Naive B cell (primary cell): ENCODE measurements at regions not wholly inside any gene's neighbourhood (a gene's known extent, or its start where the extent isn't known, plus 50 kb on each side); places are given as distances from the start of the nearest gene placed in this dataset.
"Not testable (repeated sequence)": the region's sequence is repeated elsewhere in the genome, so short reads cannot be mapped to it uniquely, and the experiment has no call there.

Experiments used
- ATAC-seq, 2 donors: fragments of 150-1000 bp; cut with Tn5 transposase; 2 replicates each; pipeline ENCODE4 v1.10.0; 2021; ENCODE audit warnings: low read depth in 2 of 2, mild to moderate bottlenecking in 2 of 2, moderate library complexity in 2 of 2
- DNase-seq: peaks from one replicate; pipeline ENCODE4 v3.0.0; 2022
- H3K27ac Mint-ChIP-seq, 6 donors: one replicate each; pipeline ENCODE4 v1.8.0; 2020 to 2022; ENCODE audit warnings: mild to moderate bottlenecking in 6 of 6, mixed read lengths in 6 of 6, moderate library complexity in 5 of 6, inconsistent platforms in 2 of 6
- H3K27me3 Mint-ChIP-seq, 3 donors: one replicate each; pipeline ENCODE4 v1.8.0; 2021 to 2022; ENCODE audit warnings: mixed read lengths in 3 of 3, mild to moderate bottlenecking in 1 of 3
- H3K36me3 Mint-ChIP-seq, 2 donors: one replicate each; pipeline ENCODE4 v1.8.0; 2020 to 2022; ENCODE audit warnings: mixed read lengths in 2 of 2, inconsistent platforms in 1 of 2, mild to moderate bottlenecking in 1 of 2
- H3K4me1 Mint-ChIP-seq, 3 donors: one replicate each; pipeline ENCODE4 v1.8.0; 2020 to 2022; ENCODE audit warnings: mixed read lengths in 3 of 3, inconsistent platforms in 1 of 3, mild to moderate bottlenecking in 1 of 3, moderate library complexity in 1 of 3
- H3K4me3 Mint-ChIP-seq, 8 donors: one replicate each; pipeline ENCODE4 v1.8.0; 2020 to 2022; ENCODE audit warnings: mild to moderate bottlenecking in 8 of 8, mixed read lengths in 8 of 8, moderate library complexity in 8 of 8, inconsistent platforms in 2 of 8
- H3K9me3 Mint-ChIP-seq, 7 donors: one replicate each; pipeline ENCODE4 v1.8.0; 2020 to 2022; ENCODE audit warnings: mixed read lengths in 7 of 7, mild to moderate bottlenecking in 5 of 7, inconsistent platforms in 2 of 7, moderate library complexity in 1 of 7

DNA sequence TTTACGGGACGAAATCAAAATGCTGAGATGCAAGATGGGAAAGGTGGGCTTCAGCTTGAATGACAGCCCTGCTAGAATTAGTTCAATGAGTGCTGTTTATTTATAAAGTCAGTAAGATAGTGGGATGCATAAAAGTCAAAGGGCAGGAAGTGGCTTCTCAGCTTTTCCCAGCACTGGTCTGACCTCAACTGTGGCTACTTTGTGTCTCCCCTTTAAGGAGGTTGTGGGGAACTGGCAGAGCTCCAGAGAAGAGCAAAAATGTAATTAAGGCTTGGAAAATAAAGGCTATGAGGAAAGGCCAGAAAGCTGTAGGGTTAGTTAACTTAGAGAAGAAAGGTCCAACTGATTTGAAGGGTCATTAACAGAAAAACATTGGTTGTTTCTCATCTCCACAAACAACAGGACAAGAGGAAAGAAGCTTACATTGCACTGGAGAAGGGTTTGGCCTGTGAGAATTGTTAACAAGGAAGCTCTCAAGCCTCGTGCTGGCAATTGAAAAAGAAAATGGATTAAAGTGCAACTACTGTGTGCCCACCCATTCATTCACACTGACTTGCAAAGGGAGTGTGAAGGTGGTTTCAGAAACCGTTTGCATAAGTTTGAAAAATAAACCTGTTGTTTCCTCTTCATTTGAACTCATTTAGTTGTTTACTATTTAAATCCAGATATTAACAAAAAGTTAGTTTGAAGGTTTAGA lies 68.8 kb upstream of the CD28 start:
- ATAC-seq, result no peak
- H3K4me3 Mint-ChIP-seq, result no peak overlapping the region
- peaks cover 4 to 9% of the 10 kb centered on the region in 2 donors for H3K36me3 Mint-ChIP-seq
- H3K27ac Mint-ChIP-seq, result no peak overlapping the region
- peaks cover 5 to 35% (median 22%) of the 10 kb centered on the region in 3 donors for H3K27me3 Mint-ChIP-seq
- peaks cover 0 to 2% (median 0%) of the 10 kb centered on the region in 7 donors for H3K9me3 Mint-ChIP-seq
- no peak for DNase-seq
- H3K4me1 Mint-ChIP-seq, result no peaks in the 10 kb centered on the region

- H3K27ac Mint-ChIP-seq, ATAC-seq, H3K4me1 Mint-ChIP-seq, H3K9me3 Mint-ChIP-seq, H3K36me3 Mint-ChIP-seq, H3K4me3 Mint-ChIP-seq, DNase-seq: not testable (repeated sequence)
- peaks cover 3 to 26% (median 21%) of the 10 kb centered on the region in 3 donors for H3K27me3 Mint-ChIP-seq
Measured at GRCh38 chr2:203641865-203642264, 64.6 kb upstream of the CD28 start.

DNA sequence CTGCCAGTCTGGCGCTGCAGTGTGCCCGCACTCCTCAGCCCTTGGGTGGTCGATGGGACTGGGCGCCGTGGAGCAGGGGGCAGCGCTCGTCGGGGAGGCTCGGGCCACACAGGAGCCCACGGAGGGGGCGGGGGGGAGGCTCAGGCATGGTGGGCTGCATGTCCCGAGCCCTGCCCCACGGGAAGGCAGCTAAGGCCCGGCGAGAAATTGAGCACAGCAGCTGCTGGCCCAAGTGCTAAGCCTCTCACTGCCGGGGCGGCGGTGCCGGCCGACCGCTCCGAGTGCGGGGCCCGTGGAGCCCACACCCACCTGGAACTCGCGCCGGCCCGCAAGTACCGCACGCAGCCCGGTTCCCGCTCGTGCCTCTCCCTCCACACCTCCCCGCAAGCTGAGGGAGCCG lies 63.6 kb upstream of the CD28 start:
- not testable (repeated sequence) for ATAC-seq, H3K9me3 Mint-ChIP-seq, H3K4me1 Mint-ChIP-seq

DNA sequence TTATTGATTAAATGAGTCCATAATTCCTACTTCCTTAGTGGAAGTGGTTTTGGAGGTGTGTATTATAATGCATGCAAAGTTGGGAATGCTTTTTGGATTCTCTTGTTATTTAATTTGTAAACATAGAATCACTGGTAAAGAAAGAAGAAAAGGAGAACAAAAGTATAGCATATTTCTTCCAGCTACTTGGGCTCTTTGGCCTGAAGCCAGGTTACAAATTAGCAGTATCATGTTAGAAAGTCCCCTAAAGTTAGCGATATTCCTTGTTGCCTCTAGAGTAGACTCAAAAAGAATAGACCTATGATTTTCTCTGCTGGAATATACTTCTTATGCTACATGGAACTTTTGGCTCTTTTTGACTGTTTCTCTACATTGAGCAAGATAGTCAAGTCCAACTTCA lies 60.6 kb upstream of the CD28 start:
- H3K27ac Mint-ChIP-seq, result no peak overlapping the region
- peaks cover 0 to 5% (median 0%) of the 10 kb centered on the region in 7 donors for H3K9me3 Mint-ChIP-seq
- H3K4me3 Mint-ChIP-seq, result no peak overlapping the region
- H3K27me3 Mint-ChIP-seq, result peaks cover 12 to 42% (median 29%) of the 10 kb centered on the region in 3 donors
- peaks cover 0 to 9% of the 10 kb centered on the region in 2 donors for H3K36me3 Mint-ChIP-seq
- ATAC-seq (no peak), DNase-seq (no peak)
- H3K4me1 Mint-ChIP-seq, result peaks cover 0 to 4% (median 0%) of the 10 kb centered on the region in 3 donors

More for the DNA sequence above, 63.6 kb upstream of the CD28 start:
- not testable (repeated sequence) for H3K27ac Mint-ChIP-seq, H3K4me3 Mint-ChIP-seq, DNase-seq, H3K36me3 Mint-ChIP-seq
- peaks cover 5 to 21% (median 19%) of the 10 kb centered on the region in 3 donors for H3K27me3 Mint-ChIP-seq

DNA sequence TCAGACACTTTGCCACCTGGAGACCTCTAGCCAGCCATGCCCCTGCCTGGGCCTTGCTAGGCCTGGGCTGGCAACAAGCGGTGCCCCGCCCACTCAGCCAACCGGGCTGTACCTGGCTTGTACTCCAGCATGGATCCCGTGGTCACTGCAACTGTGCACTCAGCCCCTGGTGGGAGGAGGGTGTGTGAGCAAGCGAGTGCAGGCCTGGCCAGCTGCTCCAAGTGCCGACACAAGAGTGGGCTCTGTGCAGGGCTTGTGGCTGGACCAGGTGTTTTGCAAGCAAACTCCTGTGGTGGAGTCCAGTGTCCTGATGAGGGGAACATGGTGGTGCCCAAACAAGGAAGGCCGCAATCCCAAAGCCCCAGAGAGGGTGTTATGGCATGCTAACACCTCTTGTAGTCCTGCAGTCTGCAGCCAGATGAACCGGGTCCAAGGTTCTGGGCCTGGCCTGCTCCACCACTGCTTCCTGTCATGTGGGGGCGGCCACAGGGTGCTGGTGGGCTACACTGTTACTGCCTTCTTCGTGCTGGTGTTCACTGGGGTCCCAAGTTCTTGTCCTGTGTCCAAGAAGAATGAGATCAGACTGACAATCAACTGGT lies 60.1 kb upstream of the CD28 start:
- peaks cover 0 to 5% (median 0%) of the 10 kb centered on the region in 7 donors for H3K9me3 Mint-ChIP-seq
- H3K4me1 Mint-ChIP-seq, result peaks cover 0 to 4% (median 0%) of the 10 kb centered on the region in 3 donors
- peaks cover 15 to 42% (median 29%) of the 10 kb centered on the region in 3 donors for H3K27me3 Mint-ChIP-seq
- ATAC-seq (no peak), DNase-seq (no peak)
- peaks cover 0 to 4% of the 10 kb centered on the region in 2 donors for H3K36me3 Mint-ChIP-seq
- H3K4me3 Mint-ChIP-seq, result no peak overlapping the region
- H3K27ac Mint-ChIP-seq, result no peak overlapping the region

- no peaks in the 10 kb centered on the region for H3K36me3 Mint-ChIP-seq
- ATAC-seq, result no peak
- H3K4me3 Mint-ChIP-seq, result peak overlapping the region in 1 of 8 donors; percentile 53
- H3K4me1 Mint-ChIP-seq, result peaks cover 0 to 4% (median 0%) of the 10 kb centered on the region in 3 donors
- no peak for DNase-seq
- peaks cover 21 to 42% (median 29%) of the 10 kb centered on the region in 3 donors for H3K27me3 Mint-ChIP-seq
- no peak overlapping the region for H3K27ac Mint-ChIP-seq
- peaks cover 0 to 5% (median 0%) of the 10 kb centered on the region in 7 donors for H3K9me3 Mint-ChIP-seq
Measured at GRCh38 chr2:203646961-203647360, 59.5 kb upstream of the CD28 start.

- ATAC-seq, result no peak
- Mint-ChIP-seq H3K27ac (no peak overlapping the region), H3K36me3 (no peaks in the 10 kb centered on the region), H3K27me3 (peaks cover 24 to 44% (median 30%) of the 10 kb centered on the region in 3 donors), H3K9me3 (peaks cover 0 to 5% (median 0%) of the 10 kb centered on the region in 7 donors), H3K4me1 (peaks cover 0 to 4% (median 0%) of the 10 kb centered on the region in 3 donors), H3K4me3 (no peak overlapping the region)
- DNase-seq, result no peak
Measured at GRCh38 chr2:203647579-203647978, 58.9 kb upstream of the CD28 start.

DNA sequence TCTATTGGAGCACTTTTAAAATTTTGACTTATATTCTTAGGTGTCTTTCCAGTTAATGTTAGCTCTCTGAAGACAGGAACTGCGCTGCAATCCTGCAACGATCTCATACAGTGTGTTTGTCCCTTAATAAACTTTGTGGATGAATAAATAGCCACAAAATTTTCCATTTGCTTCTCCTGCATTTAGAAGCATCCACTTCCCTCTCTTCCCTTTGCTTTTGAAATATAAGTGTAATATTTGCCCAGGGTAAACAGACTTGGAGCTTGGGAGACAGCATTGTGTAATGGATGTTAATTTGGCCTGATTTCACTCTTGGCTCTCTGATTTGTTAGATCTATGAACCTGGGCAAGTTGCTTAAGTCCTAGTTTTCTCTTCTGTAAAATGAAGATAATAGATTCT lies 58.2 kb upstream of the CD28 start:
- H3K36me3 Mint-ChIP-seq, result no peaks in the 10 kb centered on the region
- H3K4me1 Mint-ChIP-seq, result peaks cover 0 to 4% (median 0%) of the 10 kb centered on the region in 3 donors
- H3K27me3 Mint-ChIP-seq, result peaks cover 25 to 47% (median 32%) of the 10 kb centered on the region in 3 donors
- ATAC-seq (no peak), DNase-seq (no peak)
- peaks cover 0 to 5% (median 0%) of the 10 kb centered on the region in 7 donors for H3K9me3 Mint-ChIP-seq
- no peak overlapping the region for H3K27ac Mint-ChIP-seq
- H3K4me3 Mint-ChIP-seq, result no peak overlapping the region

GRCh38 chr2:203649176-203649814 lies 57.1 kb upstream of the CD28 start:
- Mint-ChIP-seq H3K4me1 (peaks cover 0 to 4% (median 0%) of the 10 kb centered on the region in 3 donors), H3K27ac (no peak overlapping the region), H3K9me3 (peaks cover 0 to 5% (median 0%) of the 10 kb centered on the region in 7 donors), H3K4me3 (no peak overlapping the region), H3K27me3 (peaks cover 30 to 56% (median 40%) of the 10 kb centered on the region in 3 donors), H3K36me3 (no peaks in the 10 kb centered on the region)
- ATAC-seq (no peak), DNase-seq (no peak)

GRCh38 chr2:203650860-203651613 lies 55.4 kb upstream of the CD28 start:
- no peak overlapping the region for H3K4me3 Mint-ChIP-seq
- peaks cover 0 to 5% (median 0%) of the 10 kb centered on the region in 7 donors for H3K9me3 Mint-ChIP-seq
- peaks cover 40 to 69% (median 54%) of the 10 kb centered on the region in 3 donors for H3K27me3 Mint-ChIP-seq
- no peaks in the 10 kb centered on the region for H3K36me3 Mint-ChIP-seq
- no peak for DNase-seq
- H3K4me1 Mint-ChIP-seq, result peaks cover 0 to 8% (median 0%) of the 10 kb centered on the region in 3 donors
- no peak for ATAC-seq
- H3K27ac Mint-ChIP-seq, result no peak overlapping the region

- no peak for ATAC-seq
- Mint-ChIP-seq H3K36me3 (no peaks in the 10 kb centered on the region), H3K27ac (no peak overlapping the region)
Measured at GRCh38 chr2:203651621-203652020, 54.8 kb upstream of the CD28 start.

GRCh38 chr2:203654826-203655225 lies 51.6 kb upstream of the CD28 start:
- no peak overlapping the region for H3K4me3 Mint-ChIP-seq

More at GRCh38 chr2:203651621-203652020, 54.8 kb upstream of the CD28 start:
- DNase-seq, result no peak
- H3K4me3 Mint-ChIP-seq, result no peak overlapping the region
- peaks cover 1 to 10% (median 3%) of the 10 kb centered on the region in 3 donors for H3K4me1 Mint-ChIP-seq
- H3K9me3 Mint-ChIP-seq, result peaks cover 0 to 5% (median 0%) of the 10 kb centered on the region in 7 donors
- peaks cover 41 to 65% (median 50%) of the 10 kb centered on the region in 3 donors for H3K27me3 Mint-ChIP-seq

More at GRCh38 chr2:203654826-203655225, 51.6 kb upstream of the CD28 start:
- no peak overlapping the region for H3K27ac Mint-ChIP-seq
- no peaks in the 10 kb centered on the region for H3K36me3 Mint-ChIP-seq
- no peaks in the 10 kb centered on the region for H3K9me3 Mint-ChIP-seq
- H3K27me3 Mint-ChIP-seq, result peaks cover 48 to 59% (median 53%) of the 10 kb centered on the region in 3 donors
- ATAC-seq (no peak), DNase-seq (no peak)
- H3K4me1 Mint-ChIP-seq, result peaks cover 13 to 26% (median 15%) of the 10 kb centered on the region in 3 donors
